NB4 (cell line): ENCODE measurements at regions not wholly inside any gene's neighbourhood (a gene's known extent, or its start where the extent isn't known, plus 50 kb on each side); places are given as distances from the start of the nearest gene placed in this dataset.

ENCODE experiments used
- CTCF ChIP-seq: IDR thresholded peaks from one replicate; pipeline ENCODE4 v1.5.1; 2012; ENCODE audit warnings: low read depth, low read length
- POLR2A ChIP-seq: IDR thresholded peaks from 2 replicates; pipeline ENCODE4 v1.6.1; 2011; ENCODE audit warnings: mild to moderate bottlenecking; ENCODE audit not compliant: insufficient read length; ENCODE audit errors: extremely low read depth

DNA sequence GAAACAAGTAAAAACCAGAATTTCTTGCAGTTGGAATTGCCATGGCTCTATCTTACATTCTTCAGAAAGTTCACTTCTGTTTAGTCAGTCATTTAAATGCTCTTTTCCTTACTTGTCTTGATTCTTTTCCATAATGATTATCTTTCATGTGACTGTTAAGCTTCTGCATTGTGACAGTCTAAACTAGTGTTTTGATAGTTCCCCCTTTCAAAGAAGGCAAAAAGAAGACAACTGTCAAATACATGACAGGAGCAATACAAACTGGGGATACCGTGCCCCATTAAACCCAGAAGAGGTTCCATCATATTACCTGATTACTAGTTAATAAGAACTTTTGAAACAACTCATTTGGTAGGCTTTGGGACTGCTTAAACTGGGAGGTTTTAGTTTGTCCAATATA lies 476.2 kb downstream of the PCDH19 start:
- TF ChIP-seq CTCF (no peak), POLR2A (no peak)
